ENCODE measurements at regions not wholly inside any gene's neighbourhood (a gene's known extent, or its start where the extent isn't known, plus 50 kb on each side); places are given as distances from the start of the nearest gene placed in this dataset.

GRCh38 chr2:240369801-240370585, 65.5 kb upstream of the GPC1 start (continued):
- TF ChIP-seq USF2 (IDR thresholded peaks at IDR 0.05; ENCODE audit: low read depth, low read length), result peak; percentile 60

GRCh38 chr2:240371129-240372000, 64.1 kb upstream of the GPC1 start:
- no peaks in the 10 kb centered on the region for H3K27me3 ChIP-seq (ENCODE audit: control insufficient read depth, insufficient read depth, low read length)
- intact Hi-C loops (cut with micrococcal nuclease), result loop anchor here (5.0 kb wide), 1 partner anchor 139 kb away; no protein-coding TSS in a partner anchor
- no peak for ATAC-seq (ENCODE audit: low read depth)
- H2AFZ ChIP-seq (replicated peaks; ENCODE audit: low read length, poor library complexity), result peak overlapping the region; percentile 70
- H3K4ac ChIP-seq (ENCODE audit: low read depth, low read length), result peak overlapping the region; percentile 92
- no peak for DNase-seq
- H3K27ac ChIP-seq (ENCODE audit: insufficient read depth, low read length), result no peak overlapping the region
- no peaks in the 10 kb centered on the region for H3K36me3 ChIP-seq (ENCODE audit: control insufficient read depth, insufficient read depth, low read length)
- peak overlapping the region; percentile 94; the same call in 2 of the 3 replicates for H2BK15ac ChIP-seq (ENCODE audit: low read depth, low read length)
- H4K8ac ChIP-seq (ENCODE audit: low read depth in 2 of 2, low read length in 2 of 2), result peak overlapping the region; percentile 51 to 73; a peak in 2 of 4 replicates
- H2AK5ac ChIP-seq (ENCODE audit: low read depth, low read length), result peak overlapping the region; percentile 94
- H4K20me1 ChIP-seq (ENCODE audit: insufficient read depth, low read length), result no peaks in the 10 kb centered on the region
- H3K14ac ChIP-seq (replicated peaks; ENCODE audit: low read depth, low read length), result peak overlapping the region; percentile 92
- H2AK9ac ChIP-seq (replicated peaks; ENCODE audit: low read depth, low read length, poor library complexity), result peak overlapping the region; percentile 97
- peak overlapping the region; percentile 32; the same call in 1 of the 2 replicates for H4K5ac ChIP-seq (ENCODE audit: low read depth, low read length)
- BruUV-seq (replicated peaks), result no TSS peak
- H2BK120ac ChIP-seq (ENCODE audit: low read depth, low read length), result peak overlapping the region; percentile 99
- H3K9me3 ChIP-seq (ENCODE audit: control insufficient read depth, insufficient read depth, low read length), result no peaks in the 10 kb centered on the region
- peaks cover 0 to 31% of the 10 kb centered on the region in 2 experiments; a peak in 1 of 4 replicates for H3K79me1 ChIP-seq (ENCODE audit: low read depth in 1 of 2, low read length in 2 of 2)
- peak overlapping the region; percentile 30; the same call in 1 of the 2 replicates for H3K18ac ChIP-seq (ENCODE audit: low read depth, low read length)
- H3K4me3 ChIP-seq (ENCODE audit: insufficient read depth, low read depth, low read length), result no peak overlapping the region
- peak overlapping the region; percentile 65 for H3K23ac ChIP-seq (ENCODE audit: low read depth, low read length)
- peaks cover 38% of the 10 kb centered on the region for H3K9me1 ChIP-seq (ENCODE audit: insufficient read depth, low read length)
- peak overlapping the region; percentile 96 for H2BK20ac ChIP-seq (ENCODE audit: low read depth, low read length)
- 88% methylated on average over 9 of the region's 22 CpGs; no CpG with 5 or more reads in 1 of the 2 experiments for WGBS, 2 experiments (ENCODE audit: extremely low coverage in 2 of 2, insufficient read length in 1 of 2)
- peak overlapping the region; percentile 84 for H2BK5ac ChIP-seq (ENCODE audit: low read depth, low read length, poor library complexity, severe bottlenecking)
- H3K4me1 ChIP-seq (ENCODE audit: control insufficient read depth, insufficient read depth, low read length), result peaks cover 32% of the 10 kb centered on the region
- H3K4me2 ChIP-seq (ENCODE audit: low read depth, low read length), result no peak overlapping the region
- H4K91ac ChIP-seq (ENCODE audit: insufficient read depth, low read depth, low read length), result peak overlapping the region; percentile 99
- no peak overlapping the region for H3K9ac ChIP-seq (ENCODE audit: low read depth, low read length)
- in situ Hi-C loops (cut with MboI; ENCODE audit: low sequenced_read_pairs), result no loop called here
- ChIA-PET POLR2A (ENCODE audit: unreplicated experiment) (no interaction called here), CTCF (no interaction called here)
- dilution Hi-C loops (cut with HindIII; ENCODE audit: low sequenced_read_pairs, unreplicated experiment), result no loop called here
- no peak overlapping the region for H3K56ac ChIP-seq (ENCODE audit: extremely low read depth, insufficient read depth, low read length)
- no peak for TF ChIP-seq ELK1 (IDR thresholded peaks at IDR 0.05; ENCODE audit: borderline replicate concordance, low read depth, low read length)
- no peak for TF ChIP-seq NFE2L2 (IDR thresholded peaks at IDR 0.05; ENCODE audit: low read depth, low read length)
- no peak for TF ChIP-seq POLR2A (IDR thresholded peaks at IDR 0.05; ENCODE audit: low read depth, low read length)
- no peak for TF ChIP-seq FOS (IDR thresholded peaks at IDR 0.05; ENCODE audit: low read depth, low read length)
- TF ChIP-seq MAFK (IDR thresholded peaks at IDR 0.05; ENCODE audit: low read depth, low read length), result no peak
- TF ChIP-seq CEBPB (IDR thresholded peaks at IDR 0.05; ENCODE audit: low read depth, low read length), result no peak
- no peak for TF ChIP-seq RCOR1 (IDR thresholded peaks at IDR 0.05; ENCODE audit: insufficient replicate concordance, low read length)
- no peak for TF ChIP-seq RFX5 (IDR thresholded peaks at IDR 0.05; ENCODE audit: low read depth, low read length)
- TF ChIP-seq SMC3 (IDR thresholded peaks at IDR 0.05; ENCODE audit: low read depth, low read length), result no peak

All from IMR-90 (cell line).